Stimulated activated CD4-positive, alpha-beta T cell treated with anti-CD3 and anti-CD28 coated beads, Interleukin-12 subunit alpha, Interleukin-12 subunit beta, amount 100 ng/mL, for 4 hours (primary cell): ENCODE measurements at regions not wholly inside any gene's neighbourhood (a gene's known extent, or its start where the extent isn't known, plus 50 kb on each side); places are given as distances from the start of the nearest gene placed in this dataset.

Experiments
- DNase-seq: peaks from one replicate; pipeline ENCODE4 v3.0.0-alpha.2; 2020

DNA sequence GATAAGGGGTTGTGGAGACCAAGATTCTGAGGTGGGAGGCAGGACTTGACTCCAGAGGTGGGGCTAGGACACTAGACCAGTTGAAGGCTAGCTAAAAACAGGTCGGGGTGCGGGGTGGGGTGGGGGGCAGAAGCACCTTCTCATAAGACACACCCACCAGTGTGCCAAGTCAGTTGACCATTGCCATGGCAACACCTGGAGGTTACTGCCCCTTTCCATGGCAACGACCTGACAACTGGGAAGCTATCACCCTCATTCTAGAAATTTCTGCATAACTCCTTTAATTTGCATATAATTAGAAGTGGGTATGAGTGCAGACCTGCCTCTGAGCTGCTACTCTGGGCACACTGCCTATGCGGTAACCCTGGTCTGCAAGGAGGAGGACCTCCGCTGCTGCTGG is 53.9 kb upstream of the ALOX12 start:
- no peak for DNase-seq

- no peak for DNase-seq
These were observed 52.4 kb upstream of the ALOX12 start for GRCh38 chr17:6943406-6943805.
